Epithelial cell of proximal tubule (primary cell): ENCODE measurements at regions not wholly inside any gene's neighbourhood (a gene's known extent, or its start where the extent isn't known, plus 50 kb on each side); places are given as distances from the start of the nearest gene placed in this dataset.

Experiments used
- DNase-seq: peaks from one replicate; pipeline ENCODE4 v3.0.0-alpha.2; 2011; ENCODE audit warnings: low read depth
- H3K4me3 ChIP-seq: 2 replicates; pipeline ENCODE4 v1.5.1; 2011; ENCODE audit warnings: low read depth, mild to moderate bottlenecking, low read length
- TF ChIP-seq, protein P1 (sequence below): conservative IDR thresholded peaks from 2 replicates; pipeline ENCODE4 v1.5.1; 2012; ENCODE audit warnings: low read depth, mild to moderate bottlenecking, low read length

DNA sequence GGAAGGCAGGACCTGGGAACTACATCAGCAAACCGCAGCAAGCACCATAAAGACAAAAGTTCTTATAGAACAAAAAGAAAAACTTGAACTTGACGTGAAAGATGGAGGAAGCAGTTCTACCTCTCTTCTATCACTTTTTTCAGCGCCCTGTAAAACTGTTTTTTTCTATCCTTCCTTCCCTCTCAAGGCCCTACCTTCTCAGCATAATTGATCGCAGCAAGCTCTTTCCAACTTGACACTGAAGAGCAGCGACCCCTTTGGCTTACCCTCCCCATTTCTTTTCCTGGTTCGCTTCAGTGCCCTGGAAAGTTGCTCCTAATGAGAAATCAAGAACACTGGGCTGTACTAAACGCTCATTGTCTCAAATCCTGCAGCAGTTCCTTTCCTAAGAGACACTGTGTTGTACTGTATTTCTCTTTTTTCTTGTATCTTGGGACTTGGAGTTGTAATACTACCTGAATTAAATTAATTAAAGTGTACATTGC is 150.6 kb upstream of the SLC4A4 start:
- DNase-seq: no peak
- TF ChIP-seq, protein P1, sequence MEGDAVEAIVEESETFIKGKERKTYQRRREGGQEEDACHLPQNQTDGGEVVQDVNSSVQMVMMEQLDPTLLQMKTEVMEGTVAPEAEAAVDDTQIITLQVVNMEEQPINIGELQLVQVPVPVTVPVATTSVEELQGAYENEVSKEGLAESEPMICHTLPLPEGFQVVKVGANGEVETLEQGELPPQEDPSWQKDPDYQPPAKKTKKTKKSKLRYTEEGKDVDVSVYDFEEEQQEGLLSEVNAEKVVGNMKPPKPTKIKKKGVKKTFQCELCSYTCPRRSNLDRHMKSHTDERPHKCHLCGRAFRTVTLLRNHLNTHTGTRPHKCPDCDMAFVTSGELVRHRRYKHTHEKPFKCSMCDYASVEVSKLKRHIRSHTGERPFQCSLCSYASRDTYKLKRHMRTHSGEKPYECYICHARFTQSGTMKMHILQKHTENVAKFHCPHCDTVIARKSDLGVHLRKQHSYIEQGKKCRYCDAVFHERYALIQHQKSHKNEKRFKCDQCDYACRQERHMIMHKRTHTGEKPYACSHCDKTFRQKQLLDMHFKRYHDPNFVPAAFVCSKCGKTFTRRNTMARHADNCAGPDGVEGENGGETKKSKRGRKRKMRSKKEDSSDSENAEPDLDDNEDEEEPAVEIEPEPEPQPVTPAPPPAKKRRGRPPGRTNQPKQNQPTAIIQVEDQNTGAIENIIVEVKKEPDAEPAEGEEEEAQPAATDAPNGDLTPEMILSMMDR: peak; percentile 25
- H3K4me3 ChIP-seq: peak overlapping the region; percentile 76

- peak overlapping the region; percentile 76 for H3K4me3 ChIP-seq
- DNase-seq: no peak
- TF ChIP-seq, protein P1: no peak
Observed at GRCh38 chr4:71188951-71189350, 149.9 kb upstream of the SLC4A4 start.

DNA sequence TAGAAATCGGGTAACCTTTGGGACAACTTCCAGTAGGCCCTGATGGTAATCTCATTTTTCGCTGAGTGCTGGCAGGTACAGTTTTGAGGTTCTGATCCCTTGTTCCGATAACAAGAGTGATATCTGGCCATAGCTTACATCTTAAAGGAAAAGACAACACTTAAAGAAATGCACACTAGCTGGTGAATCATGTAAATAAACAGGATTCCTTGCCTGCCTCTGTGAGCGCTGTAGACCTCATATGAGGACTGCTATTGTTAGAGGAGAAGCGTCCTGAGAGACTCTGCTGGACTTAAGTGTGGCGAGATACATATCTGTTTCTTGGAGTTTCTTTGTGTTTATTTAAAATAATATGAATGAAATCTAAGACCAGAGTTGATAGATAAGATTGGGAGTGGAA is 149.3 kb upstream of the SLC4A4 start:
- no peak overlapping the region for H3K4me3 ChIP-seq
- DNase-seq: no peak
- TF ChIP-seq, protein P1: no peak

GRCh38 chr4:71194454-71194853 is 144.4 kb upstream of the SLC4A4 start:
- DNase-seq: no peak
- H3K4me3 ChIP-seq: no peak overlapping the region
- TF ChIP-seq, protein P1: no peak

DNA sequence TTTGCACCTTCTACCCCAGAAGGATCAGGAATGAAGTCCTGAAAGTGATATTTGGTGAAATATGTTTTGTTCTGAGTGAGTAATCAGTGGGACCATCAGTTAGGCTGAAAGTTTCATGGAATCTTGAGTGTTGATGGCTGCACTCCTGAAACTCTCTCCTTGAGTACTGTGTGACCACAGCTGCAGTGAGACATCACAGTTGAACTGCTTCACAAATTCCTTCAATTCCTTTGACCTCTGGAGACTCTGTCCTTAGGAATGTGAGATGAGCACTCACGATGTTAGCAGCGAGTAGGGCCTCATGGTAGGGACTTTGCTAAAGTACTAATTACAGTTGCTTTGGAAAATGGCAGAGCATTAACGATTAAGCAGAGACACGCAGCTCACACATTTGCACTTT is 142.9 kb upstream of the SLC4A4 start:
- DNase-seq: peak; percentile 63
- H3K4me3 ChIP-seq: no peak overlapping the region
- TF ChIP-seq, protein P1: no peak

- H3K4me3 ChIP-seq: no peak overlapping the region
- DNase-seq: no peak
- TF ChIP-seq, protein P1: no peak
Observed at GRCh38 chr4:71198958-71199357, 139.9 kb upstream of the SLC4A4 start.

DNA sequence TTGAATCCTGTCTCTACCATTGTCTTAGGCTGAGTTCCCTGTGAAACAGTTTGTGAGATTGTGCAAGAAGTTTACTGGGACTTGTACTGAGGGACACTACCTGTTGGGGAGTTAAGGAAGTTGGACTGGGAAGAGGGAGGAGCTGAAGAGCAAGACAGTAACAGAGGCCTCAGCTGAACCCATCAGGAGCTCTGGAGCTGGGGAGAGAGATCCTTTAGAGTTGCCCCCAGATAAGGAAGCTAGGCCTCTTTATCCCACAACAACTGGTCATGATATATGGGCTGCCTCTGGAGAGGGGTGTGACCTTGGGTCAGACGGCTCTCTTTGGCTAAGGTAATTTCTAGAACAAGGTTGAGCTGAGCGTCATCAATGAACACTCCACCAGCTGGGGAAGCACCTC is 137.8 kb upstream of the SLC4A4 start:
- TF ChIP-seq, protein P1: no peak
- DNase-seq: no peak
- H3K4me3 ChIP-seq: no peak overlapping the region
